ENCODE measurements at regions not wholly inside any gene's neighbourhood (a gene's known extent, or its start where the extent isn't known, plus 50 kb on each side); places are given as distances from the start of the nearest gene placed in this dataset.

DNA sequence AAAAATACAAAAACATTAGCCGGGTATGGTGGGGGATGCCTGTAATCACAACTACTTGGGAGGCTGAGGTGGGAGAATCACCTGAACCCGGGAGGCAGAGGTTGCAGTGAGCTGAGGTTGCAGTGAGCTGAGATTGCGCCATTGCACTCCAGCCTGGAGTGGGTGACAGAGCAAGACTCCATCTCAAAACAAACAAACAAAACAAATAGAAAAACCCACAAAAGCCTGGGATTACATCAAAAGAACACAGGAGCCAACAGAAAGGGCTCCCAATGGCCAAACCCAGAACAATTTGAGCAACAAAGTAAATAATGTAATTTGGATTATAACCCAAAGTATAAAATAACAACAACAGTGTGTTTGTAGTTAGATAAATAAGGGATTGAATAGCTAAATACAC is 159.8 kb downstream of the UXS1 start:
- in situ Hi-C loops (cut with MboI; ENCODE audit: low sequenced_read_pairs in 4 of 4) (loop anchor here in 2 of 4 donors (25.0 kb wide), 2 partner anchors 97 to 297 kb away; partner anchors contain the start of gene NCK2 (in 1 of the 2)), intact Hi-C loops (cut with DNase I; ENCODE audit: low total_unique reads) (loop anchor here (5.0 kb wide), 2 partner anchors 158 to 287 kb away; partner anchors contain the start of gene UXS1)

DNA sequence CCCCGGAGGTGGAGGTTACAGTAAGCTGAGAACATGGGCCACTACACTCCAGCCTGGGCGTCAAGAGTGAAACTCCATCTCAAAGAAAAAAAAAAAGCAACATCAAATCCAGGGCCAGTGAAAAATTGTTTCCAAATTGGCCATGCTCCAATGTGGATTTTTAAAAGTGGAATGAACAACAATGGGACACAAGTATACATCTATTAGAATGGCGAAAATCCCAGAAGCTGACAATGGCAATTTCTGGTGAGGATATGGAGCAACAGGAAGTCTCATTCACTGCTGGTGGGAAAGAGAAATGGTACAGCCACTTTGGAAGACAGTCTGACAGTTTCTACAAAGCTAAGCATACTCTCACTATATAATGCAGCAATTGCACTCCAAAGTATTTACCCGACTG is 161.4 kb downstream of the UXS1 start:
- no peak for TF ChIP-seq POLR2A (IDR thresholded peaks at IDR 0.05)
- TF ChIP-seq, protein P1, sequence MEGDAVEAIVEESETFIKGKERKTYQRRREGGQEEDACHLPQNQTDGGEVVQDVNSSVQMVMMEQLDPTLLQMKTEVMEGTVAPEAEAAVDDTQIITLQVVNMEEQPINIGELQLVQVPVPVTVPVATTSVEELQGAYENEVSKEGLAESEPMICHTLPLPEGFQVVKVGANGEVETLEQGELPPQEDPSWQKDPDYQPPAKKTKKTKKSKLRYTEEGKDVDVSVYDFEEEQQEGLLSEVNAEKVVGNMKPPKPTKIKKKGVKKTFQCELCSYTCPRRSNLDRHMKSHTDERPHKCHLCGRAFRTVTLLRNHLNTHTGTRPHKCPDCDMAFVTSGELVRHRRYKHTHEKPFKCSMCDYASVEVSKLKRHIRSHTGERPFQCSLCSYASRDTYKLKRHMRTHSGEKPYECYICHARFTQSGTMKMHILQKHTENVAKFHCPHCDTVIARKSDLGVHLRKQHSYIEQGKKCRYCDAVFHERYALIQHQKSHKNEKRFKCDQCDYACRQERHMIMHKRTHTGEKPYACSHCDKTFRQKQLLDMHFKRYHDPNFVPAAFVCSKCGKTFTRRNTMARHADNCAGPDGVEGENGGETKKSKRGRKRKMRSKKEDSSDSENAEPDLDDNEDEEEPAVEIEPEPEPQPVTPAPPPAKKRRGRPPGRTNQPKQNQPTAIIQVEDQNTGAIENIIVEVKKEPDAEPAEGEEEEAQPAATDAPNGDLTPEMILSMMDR (IDR thresholded peaks at IDR 0.05 in 4 of 5, conservative IDR thresholded peaks at IDR 0.05 in 1 of 5), result no peak
- peaks cover 18 to 29% of the 10 kb centered on the region in 2 donors for H3K4me1 ChIP-seq
- no peaks in the 10 kb centered on the region for H3K27me3 ChIP-seq
- intact Hi-C loops (cut with DNase I; ENCODE audit: low total_unique reads) (loop anchor here (5.0 kb wide), 2 partner anchors 160 to 285 kb away; partner anchors contain the start of gene UXS1), in situ Hi-C loops (cut with MboI; ENCODE audit: low sequenced_read_pairs in 4 of 4) (loop anchor here in 2 of 4 donors (25.0 kb wide), 2 partner anchors 95 to 295 kb away; partner anchors contain the start of gene NCK2 (in 1 of the 2))
- ATAC-seq (no peak), DNase-seq (no peak)
- H3K27ac ChIP-seq, result no peak overlapping the region
- H3K4me3 ChIP-seq, result no peak overlapping the region
- no peaks in the 10 kb centered on the region for H3K36me3 ChIP-seq
- H3K9me3 ChIP-seq, result no peaks in the 10 kb centered on the region

More for the DNA sequence above, 159.8 kb downstream of the UXS1 start:
- DNase-seq (no peak), ATAC-seq (no peak)
- Histone ChIP-seq H3K4me1 (peaks cover 18 to 29% of the 10 kb centered on the region in 2 donors), H3K9me3 (no peaks in the 10 kb centered on the region), H3K4me3 (no peak overlapping the region), H3K27me3 (no peaks in the 10 kb centered on the region), H3K36me3 (no peaks in the 10 kb centered on the region), H3K27ac (no peak overlapping the region)
- TF ChIP-seq POLR2A (IDR thresholded peaks at IDR 0.05), result no peak
- TF ChIP-seq, protein P1 (IDR thresholded peaks at IDR 0.05 in 4 of 5, conservative IDR thresholded peaks at IDR 0.05 in 1 of 5), result no peak

DNA sequence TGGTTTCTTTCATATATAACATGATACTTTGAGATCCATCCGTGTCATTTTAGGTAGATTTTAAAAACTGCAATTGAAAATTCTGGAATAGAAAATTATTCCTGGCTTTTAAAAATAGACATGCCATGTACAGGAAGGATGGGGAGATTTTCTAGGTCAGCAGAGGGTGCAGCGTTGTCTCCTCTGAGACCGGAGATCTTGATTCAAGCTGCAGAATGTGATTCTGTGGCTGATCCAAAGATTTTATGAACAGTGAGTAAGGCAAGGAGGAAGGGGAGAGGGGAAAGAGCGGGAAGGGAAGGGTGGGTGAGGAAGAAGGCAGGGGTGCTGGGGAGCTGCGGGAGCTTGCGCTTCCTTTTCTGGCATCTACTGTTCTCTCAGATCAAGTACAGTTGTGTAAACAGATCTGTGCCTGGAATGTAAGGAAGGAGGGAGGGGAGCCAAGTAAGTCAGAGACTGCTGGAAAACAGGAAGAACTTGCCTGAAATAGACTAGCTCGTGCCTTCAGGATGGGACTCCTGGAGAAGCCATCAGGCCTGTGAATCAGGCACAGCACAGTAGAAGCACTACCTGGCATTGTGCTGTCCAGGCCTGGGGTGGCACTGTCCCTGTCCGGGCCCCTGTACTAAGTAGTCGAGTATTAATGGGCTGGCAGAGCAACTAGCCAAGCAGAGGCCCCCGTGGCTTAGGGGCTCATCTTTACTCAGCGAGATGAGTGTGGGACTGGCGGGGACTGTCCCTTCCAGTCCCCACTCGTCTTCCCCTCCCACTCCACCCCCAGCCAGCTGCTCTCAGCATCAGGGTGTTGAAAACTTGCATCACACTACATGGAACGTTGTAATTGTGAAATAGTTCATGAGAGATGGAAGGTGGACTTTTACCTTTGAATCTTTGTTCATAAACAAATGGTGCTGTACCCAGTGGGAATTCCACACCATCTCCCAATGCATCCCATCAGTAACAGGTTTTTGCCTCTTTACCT is 163.5 kb downstream of the UXS1 start:
- TF ChIP-seq, protein P1 (IDR thresholded peaks at IDR 0.05 in 4 of 5, conservative IDR thresholded peaks at IDR 0.05 in 1 of 5), result no peak
- no peak for TF ChIP-seq POLR2A (IDR thresholded peaks at IDR 0.05)
- H3K9me3 ChIP-seq, result no peaks in the 10 kb centered on the region
- peak overlapping the region in 3 of 4 donors; percentile 1 to 26 (median 22) for H3K4me3 ChIP-seq
- no peaks in the 10 kb centered on the region for H3K36me3 ChIP-seq
- H3K27me3 ChIP-seq, result no peaks in the 10 kb centered on the region
- intact Hi-C loops (cut with DNase I; ENCODE audit: low total_unique reads), result loop anchor here (5.0 kb wide), 2 partner anchors 162 to 283 kb away; partner anchors contain the start of gene UXS1
- peak; percentile 91 to 96 for ATAC-seq
- peak; percentile 54 to 71 for DNase-seq
- peak overlapping the region; percentile 72 to 83 (median 78) for H3K27ac ChIP-seq
- peaks cover 18 to 33% of the 10 kb centered on the region in 2 donors for H3K4me1 ChIP-seq
- in situ Hi-C loops (cut with MboI; ENCODE audit: low sequenced_read_pairs in 4 of 4), result loop anchor here in 2 of 4 donors (25.0 kb wide), 2 partner anchors 93 to 293 kb away; partner anchors contain the start of gene NCK2 (in 1 of the 2)

DNA sequence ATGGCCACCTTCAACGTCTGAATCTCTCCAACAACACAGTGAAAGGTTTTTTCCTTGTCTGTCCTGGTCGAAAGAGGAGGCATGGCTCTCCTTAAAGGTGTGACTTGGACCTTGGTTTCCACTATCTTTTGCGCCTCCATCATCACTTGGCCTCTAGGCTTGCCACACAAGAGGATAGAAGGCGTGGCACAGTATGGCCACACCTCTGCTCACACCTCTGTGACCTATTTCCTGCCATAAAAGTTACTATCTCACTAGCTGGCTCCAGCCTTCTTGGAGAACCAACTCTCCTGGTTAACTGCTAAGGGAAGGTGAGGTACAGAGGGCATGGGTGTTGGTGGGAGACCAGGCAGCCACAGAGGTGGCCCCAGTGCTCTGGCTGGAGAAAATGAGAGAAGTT is 165.9 kb downstream of the UXS1 start:
- peaks cover 18 to 33% of the 10 kb centered on the region in 2 donors for H3K4me1 ChIP-seq
- H3K4me3 ChIP-seq, result no peak overlapping the region
- no peak for DNase-seq
- in situ Hi-C loops (cut with MboI; ENCODE audit: low sequenced_read_pairs in 4 of 4), result loop anchor here in 2 of 4 donors (25.0 kb wide), 2 partner anchors 91 to 291 kb away; partner anchors contain the start of gene NCK2 (in 1 of the 2)
- H3K36me3 ChIP-seq, result no peaks in the 10 kb centered on the region
- intact Hi-C loops (cut with DNase I; ENCODE audit: low total_unique reads), result no loop called here
- H3K27me3 ChIP-seq, result no peaks in the 10 kb centered on the region
- no peaks in the 10 kb centered on the region for H3K9me3 ChIP-seq
- TF ChIP-seq, protein P1 (IDR thresholded peaks at IDR 0.05 in 4 of 5, conservative IDR thresholded peaks at IDR 0.05 in 1 of 5), result no peak
- no peak for TF ChIP-seq POLR2A (IDR thresholded peaks at IDR 0.05)
- no peak overlapping the region for H3K27ac ChIP-seq
- no peak for ATAC-seq
